ENCODE measurements at regions not wholly inside any gene's neighbourhood (a gene's known extent, or its start where the extent isn't known, plus 50 kb on each side); places are given as distances from the start of the nearest gene placed in this dataset.
A peak's percentile ranks its signal among the peaks of the same experiment; 100 is the strongest.

DNA sequence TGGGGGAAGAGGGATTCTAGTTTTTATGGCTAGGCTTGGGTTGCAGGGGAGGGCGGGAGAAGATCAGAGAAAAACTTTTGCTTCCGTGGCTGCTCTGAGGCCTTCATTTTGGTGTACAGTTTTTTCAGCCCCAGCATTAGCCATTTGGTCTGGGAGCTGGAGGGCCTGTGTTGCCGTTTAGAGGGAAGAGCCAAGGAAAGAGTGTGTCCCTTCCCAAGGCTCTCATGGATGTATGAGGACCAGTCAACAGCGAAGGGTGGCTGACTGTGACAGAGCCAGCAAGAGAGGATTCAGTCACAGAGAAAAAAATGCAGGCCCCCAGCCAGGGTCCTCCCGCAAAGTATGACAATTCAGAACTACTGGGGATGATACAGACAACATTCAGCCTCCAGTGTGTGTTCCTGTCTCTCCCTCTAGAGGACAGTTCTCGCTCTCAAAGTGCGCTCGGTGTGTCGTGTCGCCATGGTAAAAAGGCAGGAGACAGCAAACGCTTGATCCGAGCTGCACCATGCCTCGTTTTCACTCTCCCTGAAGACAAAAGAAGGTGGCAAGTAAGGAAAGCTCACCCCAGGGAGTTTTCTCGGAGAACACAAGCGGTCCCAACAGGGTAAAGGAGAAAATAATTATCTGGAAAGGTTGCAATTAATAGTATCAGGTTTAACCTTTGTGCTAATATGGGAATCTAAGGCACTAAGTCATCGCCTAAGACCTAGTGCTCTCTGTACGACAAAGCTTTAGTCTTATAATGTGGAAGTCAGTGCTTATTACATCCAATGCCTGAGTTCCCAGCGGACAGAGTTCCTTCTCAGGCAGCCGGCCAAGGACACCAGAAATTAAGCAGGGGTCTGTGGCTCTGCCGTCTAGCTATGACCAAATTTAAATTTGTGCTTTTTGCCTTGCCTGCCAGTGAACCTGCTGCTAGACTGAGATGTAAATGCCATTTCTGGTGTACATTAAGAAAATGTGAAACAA is 157.3 kb upstream of the PLXNC1 start (continued):
- TF ChIP-seq TBL1XR1 (IDR thresholded peaks at IDR 0.05; ENCODE audit: low read length in 2 of 2) (no peak), ETS2 (tag; IDR thresholded peaks at IDR 0.05; ENCODE audit: borderline replicate concordance, poor library complexity, severe bottlenecking) (no peak), ATF3 (IDR thresholded peaks at IDR 0.05) (no peak), ATF3 (CRISPR knock-in tag; conservative IDR thresholded peaks at IDR 0.05) (no peak), ARID3A (IDR thresholded peaks at IDR 0.05; ENCODE audit: borderline replicate concordance, low read depth, low read length) (no peak), ZFP36 (IDR thresholded peaks at IDR 0.05; ENCODE audit: low read depth, low read length, partially characterized antibody) (no peak), ZNF766 (CRISPR knock-in tag; conservative IDR thresholded peaks at IDR 0.05) (0 out of 2 replicates have a peak, but pooled peaks have one; percentile 6), NONO (IDR thresholded peaks at IDR 0.05; ENCODE audit: low read depth in 2 of 2, low read length in 1 of 2) (no peak), DNMT1 (IDR thresholded peaks at IDR 0.05) (no peak), EP300 (IDR thresholded peaks at IDR 0.05; ENCODE audit: low read length) (no peak), CHCHD3 (CRISPR knock-in tag; IDR thresholded peaks at IDR 0.05) (no peak), NFE2 (IDR thresholded peaks at IDR 0.05; ENCODE audit: low read depth) (0 out of 2 replicates have a peak, but pooled peaks have one; percentile 25), RNF2 (IDR thresholded peaks at IDR 0.05) (no peak), KLF13 (tag; IDR thresholded peaks at IDR 0.05; ENCODE audit: borderline replicate concordance, low read depth) (no peak), RERE (CRISPR knock-in tag; IDR thresholded peaks at IDR 0.05; ENCODE audit: borderline replicate concordance) (no peak), SRSF7 (optimal IDR thresholded peaks at IDR 0.05; ENCODE audit: low read depth, low read length) (no peak), NR1H2 (CRISPR knock-in tag; IDR thresholded peaks at IDR 0.05) (no peak)
- TF ChIP-seq, protein P1, sequence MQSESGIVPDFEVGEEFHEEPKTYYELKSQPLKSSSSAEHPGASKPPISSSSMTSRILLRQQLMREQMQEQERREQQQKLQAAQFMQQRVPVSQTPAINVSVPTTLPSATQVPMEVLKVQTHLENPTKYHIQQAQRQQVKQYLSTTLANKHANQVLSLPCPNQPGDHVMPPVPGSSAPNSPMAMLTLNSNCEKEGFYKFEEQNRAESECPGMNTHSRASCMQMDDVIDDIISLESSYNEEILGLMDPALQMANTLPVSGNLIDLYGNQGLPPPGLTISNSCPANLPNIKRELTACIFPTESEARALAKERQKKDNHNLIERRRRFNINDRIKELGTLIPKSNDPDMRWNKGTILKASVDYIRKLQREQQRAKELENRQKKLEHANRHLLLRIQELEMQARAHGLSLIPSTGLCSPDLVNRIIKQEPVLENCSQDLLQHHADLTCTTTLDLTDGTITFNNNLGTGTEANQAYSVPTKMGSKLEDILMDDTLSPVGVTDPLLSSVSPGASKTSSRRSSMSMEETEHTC (IDR thresholded peaks at IDR 0.05) = no peak

Data from K562 (cell line).